ENCODE measurements at regions not wholly inside any gene's neighbourhood (a gene's known extent, or its start where the extent isn't known, plus 50 kb on each side); places are given as distances from the start of the nearest gene placed in this dataset.
"Not testable (repeated sequence)": the region's sequence is repeated elsewhere in the genome, so short reads cannot be mapped to it uniquely, and the experiment has no call there.

GRCh38 chr5:96180684-96181435 lies 219.2 kb upstream of the ELL2 start:
- in situ Hi-C loops (cut with HindIII; ENCODE audit: low sequenced_read_pairs) = no loop called here
- H3K4me3 ChIP-seq (ENCODE audit: low read depth, low read length) = no peak overlapping the region
- no peak for TF ChIP-seq CTCF (IDR thresholded peaks at IDR 0.05; ENCODE audit: low read depth, low read length, missing control alignments)
- DNase-seq (ENCODE audit: low read depth) = no peak

- peak; percentile 19 for DNase-seq (ENCODE audit: low read depth)
- no peak overlapping the region for H3K4me3 ChIP-seq (ENCODE audit: low read depth, low read length)
- no peak for TF ChIP-seq CTCF (IDR thresholded peaks at IDR 0.05; ENCODE audit: low read depth, low read length, missing control alignments)
- in situ Hi-C loops (cut with HindIII; ENCODE audit: low sequenced_read_pairs) = no loop called here
These were observed 215.7 kb upstream of the ELL2 start for GRCh38 chr5:96177303-96177869.

GRCh38 chr5:96176022-96176421 lies 214.4 kb upstream of the ELL2 start:
- no peak for DNase-seq (ENCODE audit: low read depth)
- TF ChIP-seq CTCF (IDR thresholded peaks at IDR 0.05; ENCODE audit: low read depth, low read length, missing control alignments) = no peak
- H3K4me3 ChIP-seq (ENCODE audit: low read depth, low read length) = no peak overlapping the region
- in situ Hi-C loops (cut with HindIII; ENCODE audit: low sequenced_read_pairs) = no loop called here

GRCh38 chr5:96175090-96175489 lies 213.4 kb upstream of the ELL2 start:
- H3K4me3 ChIP-seq (ENCODE audit: low read depth, low read length) = no peak overlapping the region
- peak; percentile 19 for TF ChIP-seq CTCF (IDR thresholded peaks at IDR 0.05; ENCODE audit: low read depth, low read length, missing control alignments)
- in situ Hi-C loops (cut with HindIII; ENCODE audit: low sequenced_read_pairs) = no loop called here
- DNase-seq (ENCODE audit: low read depth) = no peak

GRCh38 chr5:96173366-96173765 lies 211.7 kb upstream of the ELL2 start:
- H3K4me3 ChIP-seq (ENCODE audit: low read depth, low read length) = no peak overlapping the region
- no peak for TF ChIP-seq CTCF (IDR thresholded peaks at IDR 0.05; ENCODE audit: low read depth, low read length, missing control alignments)
- DNase-seq (ENCODE audit: low read depth) = no peak
- in situ Hi-C loops (cut with HindIII; ENCODE audit: low sequenced_read_pairs) = no loop called here

GRCh38 chr5:96172436-96172835 lies 210.8 kb upstream of the ELL2 start:
- in situ Hi-C loops (cut with HindIII; ENCODE audit: low sequenced_read_pairs) = no loop called here
- no peak for TF ChIP-seq CTCF (IDR thresholded peaks at IDR 0.05; ENCODE audit: low read depth, low read length, missing control alignments)
- DNase-seq (ENCODE audit: low read depth) = peak; percentile 90
- H3K4me3 ChIP-seq (ENCODE audit: low read depth, low read length) = no peak overlapping the region

GRCh38 chr5:96171973-96172372 lies 210.3 kb upstream of the ELL2 start:
- DNase-seq (ENCODE audit: low read depth); in situ Hi-C loops (cut with HindIII; ENCODE audit: low sequenced_read_pairs); H3K4me3 ChIP-seq (ENCODE audit: low read depth, low read length): not testable (repeated sequence)

GRCh38 chr5:96170481-96171125 lies 209.0 kb upstream of the ELL2 start:
- DNase-seq (ENCODE audit: low read depth); in situ Hi-C loops (cut with HindIII; ENCODE audit: low sequenced_read_pairs); H3K4me3 ChIP-seq (ENCODE audit: low read depth, low read length): not testable (repeated sequence)

- in situ Hi-C loops (cut with HindIII; ENCODE audit: low sequenced_read_pairs); DNase-seq (ENCODE audit: low read depth); H3K4me3 ChIP-seq (ENCODE audit: low read depth, low read length): not testable (repeated sequence)
These were observed 207.2 kb upstream of the ELL2 start for GRCh38 chr5:96168833-96169232.

All from astrocyte of the cerebellum (primary cell).